Skeletal muscle cell (primary cell): ENCODE measurements at regions not wholly inside any gene's neighbourhood (a gene's known extent, or its start where the extent isn't known, plus 50 kb on each side); places are given as distances from the start of the nearest gene placed in this dataset.
A peak's percentile ranks its signal among the peaks of the same experiment; 100 is the strongest.
"Not testable (repeated sequence)": the region's sequence is repeated elsewhere in the genome, so short reads cannot be mapped to it uniquely, and the experiment has no call there.

Source experiments
- DNase-seq: peaks from one replicate; pipeline ENCODE4 v3.0.0-alpha.2; 2010; ENCODE audit warnings: low read depth
- H3K4me3 ChIP-seq: 2 replicates; pipeline ENCODE4 v1.5.1; 2011; ENCODE audit warnings: low read depth, mild to moderate bottlenecking, control low read depth, low read length, moderate library complexity

DNA sequence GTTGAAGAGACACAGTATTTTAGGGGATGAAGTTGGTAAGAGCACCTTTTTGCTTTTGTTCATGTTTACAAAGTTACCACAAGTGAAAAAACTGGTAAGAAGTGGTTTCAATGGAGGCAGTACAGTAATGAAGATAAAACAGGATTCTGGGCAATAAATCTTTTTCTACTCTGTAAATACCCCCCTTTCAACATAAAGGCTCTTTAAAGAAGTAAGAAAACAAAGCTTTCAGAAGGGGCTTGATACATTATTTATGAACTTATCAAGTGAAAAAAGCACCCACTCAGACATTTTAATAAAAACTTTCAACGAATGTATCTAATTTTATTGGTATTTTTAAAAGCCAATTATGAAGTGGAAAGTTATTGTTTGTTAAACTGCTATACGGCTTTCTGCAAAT is 522.9 kb downstream of the ZEB2 start:
- DNase-seq: no peak

DNA sequence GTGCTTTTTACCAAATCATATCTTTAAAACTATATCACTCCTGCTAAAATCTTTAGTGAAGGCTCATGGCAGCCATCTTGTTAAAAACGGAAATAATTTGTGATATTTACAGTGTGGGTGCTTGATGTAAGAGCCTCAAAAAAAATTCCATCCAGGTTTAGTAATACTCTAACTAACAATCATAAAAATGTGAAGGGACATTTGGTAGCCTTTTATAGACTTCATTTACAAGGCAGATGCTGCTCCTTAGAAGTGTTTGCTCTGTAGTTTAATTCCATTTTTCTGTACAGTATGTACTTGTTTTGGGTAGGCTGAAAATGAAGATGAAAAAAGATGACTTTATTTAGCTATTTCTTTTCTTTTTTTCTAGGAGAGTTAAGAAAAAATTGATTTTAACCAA is 525.0 kb downstream of the ZEB2 start:
- no peak overlapping the region for H3K4me3 ChIP-seq
- no peak for DNase-seq

More for the DNA sequence above, 522.9 kb downstream of the ZEB2 start:
- no peak overlapping the region for H3K4me3 ChIP-seq

DNA sequence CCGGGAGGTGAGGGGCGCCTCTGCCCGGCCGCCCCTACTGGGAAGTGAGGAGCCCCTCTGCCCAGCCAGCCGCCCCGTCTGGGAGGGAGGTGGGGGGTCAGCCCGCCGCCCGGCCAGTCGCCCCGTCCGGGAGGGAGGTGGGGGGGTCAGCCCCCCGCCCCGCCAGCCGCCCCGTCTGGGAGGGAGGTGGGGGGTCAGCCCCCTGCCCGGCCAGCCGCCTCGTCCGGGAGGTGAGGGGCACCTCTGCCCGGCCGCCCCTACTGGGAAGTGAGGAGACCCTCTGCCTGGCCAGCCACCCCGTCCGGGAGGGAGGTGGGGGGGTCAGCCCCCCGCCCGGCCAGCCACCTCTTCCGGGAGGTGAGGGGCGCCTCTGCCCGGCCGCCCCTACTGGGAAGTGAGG is 528.3 kb downstream of the ZEB2 start:
- not testable (repeated sequence) for DNase-seq, H3K4me3 ChIP-seq

DNA sequence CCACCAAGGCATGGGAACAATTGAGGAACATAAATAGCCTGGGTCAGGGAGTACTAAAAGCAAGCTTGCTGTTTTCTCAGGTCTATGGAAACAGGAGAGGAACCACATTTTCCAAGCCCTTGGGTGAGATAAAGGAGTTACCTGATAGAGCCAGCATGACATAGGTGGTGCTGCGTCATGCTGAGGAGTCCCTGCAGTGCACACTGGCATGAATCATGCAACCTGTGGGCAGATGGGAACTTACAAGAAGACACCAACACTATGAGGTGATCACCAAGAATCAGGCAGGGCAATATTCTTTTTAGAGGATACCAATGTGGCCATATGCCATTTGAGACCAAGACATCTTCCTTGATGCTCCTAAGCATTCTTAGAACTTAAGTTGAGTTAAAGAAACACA is 531.8 kb downstream of the ZEB2 start:
- no peak for DNase-seq

DNA sequence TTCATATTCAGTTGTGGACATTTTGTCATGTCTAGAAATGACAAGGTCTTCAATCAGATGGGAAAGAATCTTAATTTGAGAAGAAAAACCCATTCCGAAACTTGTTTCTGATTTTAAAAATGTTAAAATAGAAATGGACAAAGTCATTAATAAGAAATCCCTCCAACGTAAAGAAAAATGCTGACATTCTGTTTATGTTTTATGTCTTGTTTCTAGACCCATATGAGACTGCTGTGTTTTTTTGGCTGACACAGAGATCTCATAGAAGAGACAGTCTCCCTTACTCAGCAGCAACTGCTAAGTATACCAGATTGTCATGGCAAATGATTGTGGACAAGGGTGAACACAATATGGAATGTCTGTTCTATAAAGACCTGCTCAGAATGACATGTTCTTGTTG is 538.5 kb downstream of the ZEB2 start:
- DNase-seq: no peak

More for the DNA sequence above, 531.8 kb downstream of the ZEB2 start:
- no peak overlapping the region for H3K4me3 ChIP-seq

DNA sequence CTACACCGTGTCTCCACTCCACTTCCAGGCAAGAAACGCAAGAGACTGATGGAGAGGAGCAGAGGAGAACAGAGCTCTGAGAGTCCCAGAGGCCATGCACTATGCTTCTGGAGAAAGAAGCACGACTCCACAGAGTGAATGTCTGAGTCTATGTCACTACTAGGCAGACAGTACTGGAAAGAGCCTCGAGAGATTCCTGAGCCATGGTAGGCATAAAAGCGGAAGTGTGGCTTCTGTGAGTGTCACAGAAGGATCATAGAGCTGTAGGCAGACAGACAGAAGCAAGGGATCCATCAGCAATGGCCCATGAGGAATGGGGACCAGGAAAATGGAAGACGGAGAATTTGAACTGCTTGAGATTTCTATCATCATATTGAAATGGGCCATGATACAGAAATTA is 542.6 kb downstream of the ZEB2 start:
- no peak overlapping the region for H3K4me3 ChIP-seq
- DNase-seq: no peak

More for the DNA sequence above, 538.5 kb downstream of the ZEB2 start:
- H3K4me3 ChIP-seq: no peak overlapping the region

DNA sequence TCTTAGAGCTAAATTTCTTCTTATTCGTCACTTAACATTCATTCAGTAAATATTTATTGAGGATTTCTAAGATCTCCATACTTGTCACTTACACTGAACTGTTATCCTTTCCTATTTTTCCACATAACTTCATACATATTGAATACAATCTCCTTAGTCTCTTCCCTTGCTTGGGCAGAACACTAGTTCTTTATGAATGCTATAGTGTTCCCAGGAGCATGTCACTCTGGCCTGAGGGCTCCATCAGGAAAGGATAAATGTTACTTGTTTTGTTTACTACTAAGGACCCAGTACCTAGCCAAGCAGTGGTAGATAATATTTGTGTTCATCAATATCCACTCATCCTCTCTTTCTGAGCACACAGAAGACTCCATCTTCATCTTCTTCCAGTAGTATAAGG is 544.7 kb downstream of the ZEB2 start:
- no peak for DNase-seq
- H3K4me3 ChIP-seq: no peak overlapping the region

DNA sequence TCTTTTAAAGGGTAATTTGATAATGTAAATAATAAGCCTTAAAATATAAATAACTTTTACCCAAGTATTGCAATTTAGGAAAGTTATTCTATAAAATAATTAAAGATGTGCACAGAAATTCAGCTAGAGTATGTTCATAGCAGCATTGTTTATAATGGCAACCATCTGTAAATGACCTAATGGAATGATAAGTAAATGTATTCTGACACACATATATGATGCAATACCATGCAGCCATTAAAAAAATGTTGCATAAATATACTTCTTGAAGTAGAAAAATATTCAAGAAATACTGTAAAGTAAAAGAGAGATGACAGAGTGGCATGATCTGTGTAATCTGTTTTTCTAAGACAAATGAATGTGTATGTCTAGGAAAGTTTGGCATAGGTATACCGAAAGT is 545.7 kb downstream of the ZEB2 start:
- peak; percentile 21 for DNase-seq
- no peak overlapping the region for H3K4me3 ChIP-seq

DNA sequence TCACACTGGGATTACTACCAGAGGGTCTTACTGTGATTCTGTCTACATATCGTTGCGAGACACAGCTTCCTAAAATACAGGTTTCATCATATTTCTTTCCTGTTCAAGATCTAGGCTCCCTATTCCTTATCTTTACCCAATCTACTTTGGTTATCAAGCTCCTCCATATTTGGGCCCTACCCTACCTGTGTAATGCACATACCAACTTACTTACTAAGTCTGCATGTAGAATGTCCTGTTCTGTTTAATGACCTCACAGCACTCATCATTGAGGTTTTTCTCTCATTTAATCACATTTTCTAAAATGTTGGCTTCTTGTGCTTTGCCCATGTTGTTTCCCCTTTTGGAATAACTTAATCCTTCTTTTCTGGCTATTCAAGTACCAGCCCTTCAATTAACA is 551.1 kb downstream of the ZEB2 start:
- no peak overlapping the region for H3K4me3 ChIP-seq
- DNase-seq: no peak

DNA sequence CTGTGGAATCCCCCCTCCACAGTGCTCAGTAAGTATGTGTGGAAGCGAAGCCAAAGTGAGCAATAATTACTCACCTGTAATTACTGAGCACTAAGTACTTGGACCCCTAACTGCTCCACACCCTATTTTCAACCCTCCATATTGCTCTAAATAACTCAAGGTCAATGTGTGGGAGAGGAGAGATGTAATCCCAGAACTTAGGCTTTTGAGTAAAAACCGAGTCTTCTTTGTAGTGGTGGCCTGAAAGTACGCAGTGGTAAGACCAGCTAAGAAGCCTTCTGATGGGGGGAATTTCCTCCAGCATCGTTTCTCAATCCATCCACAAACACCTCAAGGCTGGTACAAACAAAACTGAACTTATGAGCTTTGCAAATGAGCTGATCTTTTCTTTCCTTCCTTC is 551.6 kb downstream of the ZEB2 start:
- DNase-seq: no peak
- no peak overlapping the region for H3K4me3 ChIP-seq

DNA sequence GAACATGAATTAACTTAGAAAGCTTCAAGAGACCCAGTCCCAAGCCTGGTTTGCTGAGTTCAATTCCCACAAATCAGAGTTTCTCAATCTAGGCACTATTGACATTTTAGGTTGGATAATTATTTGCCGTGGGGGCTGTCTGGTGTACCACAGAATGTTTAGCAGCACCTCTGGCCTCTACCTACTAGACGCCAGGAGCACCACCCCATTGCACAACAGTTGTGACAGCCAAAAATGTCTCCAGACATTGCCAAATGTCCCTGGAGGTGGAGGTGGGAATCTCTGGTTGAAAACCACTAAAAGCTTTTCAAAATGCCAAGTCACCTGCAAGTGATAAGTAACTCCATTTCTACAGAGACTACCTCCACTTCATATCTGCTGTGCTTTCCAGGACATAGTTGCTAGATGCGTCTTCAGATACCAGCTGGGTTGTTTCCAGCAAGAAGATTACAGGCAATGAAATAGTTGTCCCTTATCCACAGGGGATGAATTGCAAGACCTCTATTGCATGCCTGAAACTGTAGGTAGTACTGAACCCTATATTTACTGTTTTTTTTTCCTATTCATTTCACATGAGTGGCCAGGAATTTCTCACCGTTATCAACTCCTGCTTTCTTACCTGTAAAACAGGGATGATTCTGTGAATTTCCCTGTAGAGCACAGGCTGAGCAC is 554.3 kb downstream of the ZEB2 start:
- no peak for DNase-seq
- no peak overlapping the region for H3K4me3 ChIP-seq

DNA sequence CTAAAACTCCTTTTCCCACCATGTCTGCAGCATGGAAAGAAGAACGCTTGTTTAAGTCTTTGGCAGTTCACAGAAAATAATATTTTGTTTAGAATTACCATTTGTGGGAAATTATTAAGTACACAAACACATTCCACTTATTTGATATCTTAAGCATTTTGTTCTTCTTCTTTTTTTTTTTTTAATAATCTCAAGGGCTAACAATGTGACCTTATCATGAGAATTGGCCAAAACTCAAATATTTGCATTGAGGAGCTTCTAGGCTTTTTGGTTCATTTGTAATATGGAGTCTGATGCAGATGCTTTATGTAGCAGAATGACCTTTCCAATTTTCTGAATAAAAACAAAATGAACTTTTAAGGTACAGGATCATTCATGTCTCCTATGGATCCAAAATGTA is 555.0 kb downstream of the ZEB2 start:
- no peak for DNase-seq
- H3K4me3 ChIP-seq: no peak overlapping the region

DNA sequence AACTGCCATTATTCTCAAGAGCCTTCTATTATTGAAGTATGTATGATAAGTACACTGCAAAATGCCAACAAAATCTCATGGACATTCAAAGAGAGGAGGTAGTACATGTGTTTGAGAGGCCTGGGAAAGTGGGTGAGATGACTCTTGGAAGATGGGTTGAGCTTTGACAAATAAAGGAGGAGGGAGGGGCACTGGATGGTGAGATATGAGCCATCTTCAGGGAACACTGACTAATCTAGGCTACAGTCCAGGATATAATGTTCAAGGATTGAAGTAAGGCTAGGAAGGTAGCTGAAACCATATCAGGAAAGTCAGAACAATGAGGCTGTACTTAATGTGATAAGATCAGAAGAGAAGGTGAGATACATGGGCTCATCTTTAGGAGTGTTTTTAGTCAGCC is 559.7 kb downstream of the ZEB2 start:
- no peak for DNase-seq
- H3K4me3 ChIP-seq: no peak overlapping the region

DNA sequence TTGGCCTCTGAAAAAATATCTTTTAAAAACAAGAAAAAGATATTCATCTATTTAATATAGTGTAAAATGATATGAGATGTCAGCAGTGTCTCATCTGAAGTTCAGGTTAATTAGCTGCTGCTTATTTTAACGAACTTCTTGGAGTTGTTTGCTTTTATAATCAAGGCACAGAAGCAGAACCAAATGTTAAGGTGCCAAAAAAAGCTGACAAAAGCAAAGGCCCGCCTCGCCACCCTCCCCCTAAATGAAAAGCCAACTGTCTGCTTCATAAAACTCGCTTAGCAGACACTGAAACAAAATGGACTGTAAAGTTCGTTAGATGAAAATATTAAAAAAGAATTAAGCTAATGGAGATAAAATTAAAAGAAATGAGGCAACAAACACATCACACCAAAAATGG is 562.6 kb downstream of the ZEB2 start:
- no peak overlapping the region for H3K4me3 ChIP-seq
- DNase-seq: no peak

DNA sequence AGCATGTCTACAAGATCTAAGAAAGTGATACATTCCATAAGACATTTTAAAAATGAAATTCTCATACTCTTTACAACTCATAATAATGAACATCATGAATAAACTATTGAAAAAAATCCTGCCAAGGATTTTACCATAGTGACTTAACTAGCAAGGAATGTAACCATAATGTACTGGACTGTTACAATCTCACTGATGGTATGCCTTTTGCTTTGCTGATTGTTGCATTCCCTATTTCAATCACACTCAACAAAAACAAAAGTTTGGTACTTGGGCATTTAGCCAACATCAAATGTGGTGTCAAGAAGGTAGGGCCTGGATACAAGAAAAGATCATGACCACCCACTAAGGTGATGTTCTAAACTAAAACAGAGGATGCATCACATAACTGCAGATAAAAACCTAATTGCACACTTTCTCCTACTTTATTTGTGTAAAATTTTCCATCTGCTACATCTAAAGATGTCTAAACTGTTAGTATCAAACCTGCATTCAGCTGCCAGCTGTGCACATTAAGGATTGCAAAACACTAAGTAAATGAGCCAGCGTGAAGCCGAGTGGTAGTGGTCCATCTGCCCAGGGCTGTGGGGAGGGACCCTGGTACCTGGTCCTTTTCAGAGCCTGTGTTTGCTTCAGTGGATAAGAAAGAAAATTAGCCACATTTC is 564.4 kb downstream of the ZEB2 start:
- no peak overlapping the region for H3K4me3 ChIP-seq
- peak; percentile 65 for DNase-seq

DNA sequence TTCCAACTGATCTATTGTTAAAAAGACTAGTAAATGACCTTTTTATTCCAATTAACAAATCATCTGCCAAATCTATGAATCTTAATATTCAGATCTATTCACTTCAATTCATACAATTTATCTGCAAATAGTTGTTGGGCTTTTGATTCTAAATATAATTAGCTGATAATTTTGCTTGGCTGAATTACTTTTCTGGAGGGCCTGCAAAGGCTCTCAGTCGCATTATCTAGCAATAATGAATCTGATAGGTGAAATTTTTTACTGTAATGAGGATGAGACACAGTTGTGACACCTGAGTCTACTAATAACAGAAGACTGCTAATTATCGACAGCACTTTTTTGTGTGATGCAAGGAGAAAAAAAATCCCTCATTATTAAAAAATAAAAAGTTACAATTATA is 565.1 kb downstream of the ZEB2 start:
- H3K4me3 ChIP-seq: no peak overlapping the region

DNA sequence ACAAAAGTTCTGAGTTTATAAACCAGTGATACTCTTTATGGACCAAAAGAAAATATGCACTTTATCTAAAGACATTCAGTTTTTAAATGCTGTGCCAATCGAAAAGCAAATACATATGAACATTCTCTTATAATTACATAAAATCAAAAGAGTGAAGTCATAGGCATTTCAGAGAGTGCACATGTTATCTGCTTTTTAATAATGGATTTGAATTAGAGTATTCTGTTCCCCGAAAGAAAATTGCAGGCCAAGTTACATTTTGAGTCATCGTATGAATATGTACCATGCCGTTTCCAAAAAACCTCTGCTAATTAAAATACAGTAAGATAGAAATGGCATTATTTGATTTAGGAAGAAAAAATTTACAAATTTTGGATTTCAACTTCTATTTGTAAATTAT is 565.7 kb downstream of the ZEB2 start:
- no peak overlapping the region for H3K4me3 ChIP-seq
- no peak for DNase-seq

More for the DNA sequence above, 565.1 kb downstream of the ZEB2 start:
- no peak for DNase-seq

DNA sequence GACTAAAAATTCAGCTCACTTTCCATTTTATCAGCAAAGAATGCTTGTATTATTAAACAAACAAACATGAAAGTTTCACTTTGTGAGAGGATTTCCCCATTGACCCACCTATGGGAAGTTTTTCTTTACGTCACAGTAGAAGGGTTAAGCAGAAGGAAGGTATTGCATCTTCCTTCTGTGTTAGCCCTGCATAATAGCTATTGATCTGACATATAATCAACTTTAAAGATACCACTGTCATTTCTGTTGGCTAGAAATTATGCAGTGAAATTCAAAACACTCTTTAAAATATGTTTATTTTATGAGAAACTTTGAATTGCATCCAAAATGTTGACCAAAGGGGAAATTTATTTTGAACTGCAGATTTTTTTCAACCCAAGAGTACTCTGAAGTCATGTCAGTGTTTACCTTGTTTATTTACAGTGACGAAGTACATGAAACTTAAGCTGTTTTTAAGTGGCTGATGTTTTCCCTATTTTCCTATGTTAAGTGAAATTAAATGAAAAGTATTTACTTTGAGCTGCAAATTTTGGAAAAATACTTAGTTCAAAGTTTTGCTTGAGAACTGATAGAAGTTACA is 566.4 kb downstream of the ZEB2 start:
- H3K4me3 ChIP-seq: no peak overlapping the region

DNA sequence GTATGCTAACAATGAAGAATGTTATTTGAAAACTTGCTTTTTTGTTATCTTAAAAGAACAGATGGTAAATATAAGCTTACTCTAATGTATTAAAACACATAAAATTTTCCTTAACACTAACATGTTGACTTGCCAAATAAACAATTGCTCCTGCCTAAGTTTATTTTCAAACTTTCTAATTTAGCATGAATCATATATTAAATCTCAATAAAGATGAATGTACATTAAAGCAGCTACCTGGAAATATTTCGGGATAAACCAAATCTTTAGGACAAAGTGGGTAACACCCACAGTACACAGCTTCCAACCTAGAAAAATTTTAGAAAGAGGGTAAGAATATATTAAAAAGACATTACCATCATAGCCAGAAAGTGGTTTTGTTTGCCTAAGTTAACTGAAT is 567.4 kb downstream of the ZEB2 start:
- H3K4me3 ChIP-seq: no peak overlapping the region
- no peak for DNase-seq

More for the DNA sequence above, 566.4 kb downstream of the ZEB2 start:
- DNase-seq: no peak

DNA sequence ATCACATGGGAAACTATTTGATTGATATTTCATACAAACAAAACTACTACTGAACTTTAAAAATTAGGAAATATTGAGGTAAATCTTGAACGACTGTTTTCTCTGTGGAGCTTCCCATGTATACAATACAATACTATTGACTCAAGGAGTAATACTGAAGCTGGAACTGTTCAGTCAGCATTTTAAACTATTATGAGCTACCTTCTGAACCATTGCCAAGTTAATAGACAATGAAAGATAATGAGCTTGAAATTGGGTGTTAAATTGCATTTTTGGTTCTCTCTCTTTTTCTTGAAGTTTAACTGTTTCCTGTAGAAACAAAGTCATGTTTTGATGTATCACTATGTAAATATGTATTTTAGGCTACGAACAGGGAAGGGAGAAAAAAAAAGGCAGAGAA is 569.2 kb downstream of the ZEB2 start:
- H3K4me3 ChIP-seq: no peak overlapping the region
- no peak for DNase-seq
